Mammary epithelial cell (primary cell): ENCODE measurements at regions not wholly inside any gene's neighbourhood (a gene's known extent, or its start where the extent isn't known, plus 50 kb on each side); places are given as distances from the start of the nearest gene placed in this dataset.

Experiments used
- EZH2 ChIP-seq: IDR thresholded peaks from 2 replicates; pipeline ENCODE4 v1.6.1; 2012; ENCODE audit warnings: low read length, inconsistent platforms, borderline replicate concordance
- TF ChIP-seq, protein P1 (sequence below), 2 donors: IDR thresholded peaks in 1 of 2; conservative IDR thresholded peaks in 1 of 2; 2 replicates each; pipeline ENCODE4 v1.5.1; 2011 to 2012; ENCODE audit warnings: inconsistent platforms in 2 of 2, low read length in 2 of 2, mild to moderate bottlenecking in 2 of 2, control low read depth in 1 of 2, low read depth in 1 of 2; ENCODE audit not compliant: insufficient read depth in 1 of 2; ENCODE audit errors: extremely low read depth in 1 of 2

DNA sequence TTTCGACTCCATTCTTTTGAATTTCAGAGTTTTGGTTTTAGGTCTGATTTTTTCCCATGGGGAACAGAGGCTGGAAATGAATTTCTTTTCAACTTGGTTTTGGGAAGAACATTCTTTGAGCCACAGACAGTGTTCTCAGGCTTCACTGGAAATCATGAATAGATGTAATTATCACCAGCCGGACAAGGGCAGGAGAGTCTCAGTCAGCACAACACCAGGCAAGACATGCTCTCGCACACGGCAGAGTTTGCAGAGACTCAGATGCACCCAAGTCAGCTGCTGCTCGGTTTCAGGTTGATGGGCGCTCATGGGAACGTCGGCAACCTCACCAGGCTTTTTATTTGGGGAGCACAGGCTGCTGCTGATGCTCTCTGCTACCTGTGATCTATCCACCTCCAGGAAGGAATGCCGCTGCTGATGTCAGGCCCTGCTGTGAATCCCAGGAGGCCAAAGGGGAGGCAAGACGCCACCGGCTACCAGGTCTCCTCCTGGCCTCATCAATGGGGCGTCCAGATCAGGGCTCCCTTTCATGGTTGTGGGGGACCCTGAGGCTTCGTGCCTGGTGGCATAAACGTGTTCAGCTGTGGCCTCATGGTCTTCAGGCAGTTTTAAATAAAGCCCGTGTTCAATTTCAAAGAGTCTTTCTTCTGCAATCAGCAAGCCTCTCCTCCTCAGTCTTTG lies 332.3 kb upstream of the IRX4 start:
- TF ChIP-seq, protein P1, sequence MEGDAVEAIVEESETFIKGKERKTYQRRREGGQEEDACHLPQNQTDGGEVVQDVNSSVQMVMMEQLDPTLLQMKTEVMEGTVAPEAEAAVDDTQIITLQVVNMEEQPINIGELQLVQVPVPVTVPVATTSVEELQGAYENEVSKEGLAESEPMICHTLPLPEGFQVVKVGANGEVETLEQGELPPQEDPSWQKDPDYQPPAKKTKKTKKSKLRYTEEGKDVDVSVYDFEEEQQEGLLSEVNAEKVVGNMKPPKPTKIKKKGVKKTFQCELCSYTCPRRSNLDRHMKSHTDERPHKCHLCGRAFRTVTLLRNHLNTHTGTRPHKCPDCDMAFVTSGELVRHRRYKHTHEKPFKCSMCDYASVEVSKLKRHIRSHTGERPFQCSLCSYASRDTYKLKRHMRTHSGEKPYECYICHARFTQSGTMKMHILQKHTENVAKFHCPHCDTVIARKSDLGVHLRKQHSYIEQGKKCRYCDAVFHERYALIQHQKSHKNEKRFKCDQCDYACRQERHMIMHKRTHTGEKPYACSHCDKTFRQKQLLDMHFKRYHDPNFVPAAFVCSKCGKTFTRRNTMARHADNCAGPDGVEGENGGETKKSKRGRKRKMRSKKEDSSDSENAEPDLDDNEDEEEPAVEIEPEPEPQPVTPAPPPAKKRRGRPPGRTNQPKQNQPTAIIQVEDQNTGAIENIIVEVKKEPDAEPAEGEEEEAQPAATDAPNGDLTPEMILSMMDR (conservative IDR thresholded peaks at IDR 0.05 in 1 of 2, IDR thresholded peaks at IDR 0.05 in 1 of 2; ENCODE audit: extremely low read depth in 1 of 2, insufficient read depth in 1 of 2, low read depth in 1 of 2, low read length in 2 of 2): no peak
- no peak for TF ChIP-seq EZH2
